ENCODE measurements at regions not wholly inside any gene's neighbourhood (a gene's known extent, or its start where the extent isn't known, plus 50 kb on each side); places are given as distances from the start of the nearest gene placed in this dataset.

DNA sequence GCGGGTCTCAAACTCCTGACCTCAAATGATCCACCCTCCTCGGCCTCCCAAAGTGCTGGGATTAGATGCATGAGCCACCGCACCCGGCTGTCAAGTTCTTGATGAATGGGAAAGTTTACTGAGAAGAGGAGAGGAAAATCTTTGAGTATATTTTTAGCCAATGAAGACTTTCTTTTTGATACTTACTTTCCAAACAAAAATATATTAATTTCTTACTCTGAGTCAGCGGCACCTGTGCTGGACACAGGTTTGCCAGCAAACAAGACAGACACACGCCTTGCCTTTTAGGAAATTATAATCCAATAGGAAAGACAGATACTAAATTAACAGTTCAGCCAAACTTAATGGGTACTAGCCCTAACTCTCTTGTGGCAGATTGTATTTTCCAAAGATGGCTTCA is 166.6 kb downstream of the SHQ1 start:
- TF ChIP-seq, protein P1, sequence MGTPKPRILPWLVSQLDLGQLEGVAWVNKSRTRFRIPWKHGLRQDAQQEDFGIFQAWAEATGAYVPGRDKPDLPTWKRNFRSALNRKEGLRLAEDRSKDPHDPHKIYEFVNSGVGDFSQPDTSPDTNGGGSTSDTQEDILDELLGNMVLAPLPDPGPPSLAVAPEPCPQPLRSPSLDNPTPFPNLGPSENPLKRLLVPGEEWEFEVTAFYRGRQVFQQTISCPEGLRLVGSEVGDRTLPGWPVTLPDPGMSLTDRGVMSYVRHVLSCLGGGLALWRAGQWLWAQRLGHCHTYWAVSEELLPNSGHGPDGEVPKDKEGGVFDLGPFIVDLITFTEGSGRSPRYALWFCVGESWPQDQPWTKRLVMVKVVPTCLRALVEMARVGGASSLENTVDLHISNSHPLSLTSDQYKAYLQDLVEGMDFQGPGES (IDR thresholded peaks at IDR 0.05; ENCODE audit: low read depth, low read length), result no peak
- TF ChIP-seq, protein P2, sequence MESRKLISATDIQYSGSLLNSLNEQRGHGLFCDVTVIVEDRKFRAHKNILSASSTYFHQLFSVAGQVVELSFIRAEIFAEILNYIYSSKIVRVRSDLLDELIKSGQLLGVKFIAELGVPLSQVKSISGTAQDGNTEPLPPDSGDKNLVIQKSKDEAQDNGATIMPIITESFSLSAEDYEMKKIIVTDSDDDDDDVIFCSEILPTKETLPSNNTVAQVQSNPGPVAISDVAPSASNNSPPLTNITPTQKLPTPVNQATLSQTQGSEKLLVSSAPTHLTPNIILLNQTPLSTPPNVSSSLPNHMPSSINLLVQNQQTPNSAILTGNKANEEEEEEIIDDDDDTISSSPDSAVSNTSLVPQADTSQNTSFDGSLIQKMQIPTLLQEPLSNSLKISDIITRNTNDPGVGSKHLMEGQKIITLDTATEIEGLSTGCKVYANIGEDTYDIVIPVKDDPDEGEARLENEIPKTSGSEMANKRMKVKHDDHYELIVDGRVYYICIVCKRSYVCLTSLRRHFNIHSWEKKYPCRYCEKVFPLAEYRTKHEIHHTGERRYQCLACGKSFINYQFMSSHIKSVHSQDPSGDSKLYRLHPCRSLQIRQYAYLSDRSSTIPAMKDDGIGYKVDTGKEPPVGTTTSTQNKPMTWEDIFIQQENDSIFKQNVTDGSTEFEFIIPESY (IDR thresholded peaks at IDR 0.05; ENCODE audit: borderline replicate concordance, low read depth), result no peak
- TF ChIP-seq ELF1 (IDR thresholded peaks at IDR 0.05) (no peak), RCOR1 (IDR thresholded peaks at IDR 0.05; ENCODE audit: low read length) (no peak)
- TF ChIP-seq, protein P3, sequence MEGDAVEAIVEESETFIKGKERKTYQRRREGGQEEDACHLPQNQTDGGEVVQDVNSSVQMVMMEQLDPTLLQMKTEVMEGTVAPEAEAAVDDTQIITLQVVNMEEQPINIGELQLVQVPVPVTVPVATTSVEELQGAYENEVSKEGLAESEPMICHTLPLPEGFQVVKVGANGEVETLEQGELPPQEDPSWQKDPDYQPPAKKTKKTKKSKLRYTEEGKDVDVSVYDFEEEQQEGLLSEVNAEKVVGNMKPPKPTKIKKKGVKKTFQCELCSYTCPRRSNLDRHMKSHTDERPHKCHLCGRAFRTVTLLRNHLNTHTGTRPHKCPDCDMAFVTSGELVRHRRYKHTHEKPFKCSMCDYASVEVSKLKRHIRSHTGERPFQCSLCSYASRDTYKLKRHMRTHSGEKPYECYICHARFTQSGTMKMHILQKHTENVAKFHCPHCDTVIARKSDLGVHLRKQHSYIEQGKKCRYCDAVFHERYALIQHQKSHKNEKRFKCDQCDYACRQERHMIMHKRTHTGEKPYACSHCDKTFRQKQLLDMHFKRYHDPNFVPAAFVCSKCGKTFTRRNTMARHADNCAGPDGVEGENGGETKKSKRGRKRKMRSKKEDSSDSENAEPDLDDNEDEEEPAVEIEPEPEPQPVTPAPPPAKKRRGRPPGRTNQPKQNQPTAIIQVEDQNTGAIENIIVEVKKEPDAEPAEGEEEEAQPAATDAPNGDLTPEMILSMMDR (IDR thresholded peaks at IDR 0.05), result no peak
